ENCODE measurements at regions not wholly inside any gene's neighbourhood (a gene's known extent, or its start where the extent isn't known, plus 50 kb on each side); places are given as distances from the start of the nearest gene placed in this dataset.

- DNase-seq (ENCODE audit: low spot score) (no peak), ATAC-seq (no peak)
- intact Hi-C loops (cut with DNase I) = no loop called here
Measured at GRCh38 chr10:78995987-78996791, 72.6 kb upstream of the ZMIZ1 start.

DNA sequence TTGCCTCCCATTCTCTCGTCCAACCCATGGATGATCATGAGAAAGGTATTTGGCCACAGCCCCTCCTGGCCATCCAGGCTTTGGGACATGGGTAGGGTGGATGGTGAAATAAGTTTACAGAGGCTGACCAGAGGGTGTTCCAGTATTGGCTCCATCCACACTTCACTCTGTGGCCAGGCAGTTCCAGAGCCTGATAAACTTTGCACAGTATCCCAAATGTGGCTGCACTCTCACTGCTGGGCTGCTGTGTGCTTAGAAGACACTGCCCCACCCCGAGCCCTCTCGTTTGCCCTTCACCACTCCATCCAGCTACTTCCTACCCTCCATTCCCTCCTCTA lies 72.0 kb upstream of the ZMIZ1 start:
- DNase-seq (ENCODE audit: low spot score) = no peak
- intact Hi-C loops (cut with DNase I) = no loop called here
- ATAC-seq = peak; percentile 33

DNA sequence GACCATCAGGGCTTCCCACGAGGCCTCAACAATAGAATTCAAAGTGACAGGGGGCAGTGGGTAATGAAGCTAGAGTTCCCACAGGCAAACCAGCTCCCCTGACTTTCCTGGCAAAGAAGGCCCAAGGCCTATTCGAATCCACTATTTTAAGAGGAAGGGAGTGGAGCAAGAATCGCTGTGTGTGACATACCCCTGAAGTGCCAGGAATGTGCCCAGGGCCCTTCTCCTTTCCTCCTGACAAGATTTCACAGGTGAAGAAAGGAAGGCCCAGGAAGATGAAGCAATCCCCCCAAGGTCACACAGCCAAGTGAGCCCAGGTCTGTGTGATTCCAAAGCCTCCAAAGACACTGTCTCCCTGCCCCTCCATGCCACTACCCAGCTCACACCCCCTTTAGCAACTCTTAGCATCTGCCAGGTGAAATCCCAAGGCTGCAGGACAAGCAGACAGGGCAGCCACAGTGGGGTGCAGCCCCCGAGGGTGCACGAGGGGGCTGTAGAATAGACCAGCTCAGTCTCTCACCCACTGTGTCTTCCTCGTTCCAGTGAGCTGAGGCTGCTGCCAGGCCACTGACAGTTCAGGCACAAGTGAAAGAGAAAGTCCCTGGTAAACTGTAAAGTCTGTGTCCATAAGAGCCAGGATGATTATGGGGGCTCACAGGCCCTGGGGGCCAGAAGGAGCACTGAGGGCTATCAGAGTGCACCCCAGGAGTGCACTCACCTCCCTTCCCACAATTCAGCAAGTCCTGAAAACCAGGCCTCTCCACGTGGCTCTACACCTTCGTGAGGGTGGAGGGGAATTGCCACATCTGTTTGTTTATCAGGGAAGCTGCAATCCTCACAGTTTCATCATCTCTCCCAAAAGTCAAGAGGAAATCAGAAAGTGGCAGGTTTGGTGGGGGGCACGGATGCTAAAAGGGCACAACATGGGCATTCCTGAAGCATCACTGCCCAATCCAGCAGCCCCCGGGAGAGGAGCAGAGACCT lies 70.8 kb upstream of the ZMIZ1 start:
- intact Hi-C loops (cut with DNase I) = no loop called here
- no peak for DNase-seq (ENCODE audit: low spot score)
- ATAC-seq = peak; percentile 9

DNA sequence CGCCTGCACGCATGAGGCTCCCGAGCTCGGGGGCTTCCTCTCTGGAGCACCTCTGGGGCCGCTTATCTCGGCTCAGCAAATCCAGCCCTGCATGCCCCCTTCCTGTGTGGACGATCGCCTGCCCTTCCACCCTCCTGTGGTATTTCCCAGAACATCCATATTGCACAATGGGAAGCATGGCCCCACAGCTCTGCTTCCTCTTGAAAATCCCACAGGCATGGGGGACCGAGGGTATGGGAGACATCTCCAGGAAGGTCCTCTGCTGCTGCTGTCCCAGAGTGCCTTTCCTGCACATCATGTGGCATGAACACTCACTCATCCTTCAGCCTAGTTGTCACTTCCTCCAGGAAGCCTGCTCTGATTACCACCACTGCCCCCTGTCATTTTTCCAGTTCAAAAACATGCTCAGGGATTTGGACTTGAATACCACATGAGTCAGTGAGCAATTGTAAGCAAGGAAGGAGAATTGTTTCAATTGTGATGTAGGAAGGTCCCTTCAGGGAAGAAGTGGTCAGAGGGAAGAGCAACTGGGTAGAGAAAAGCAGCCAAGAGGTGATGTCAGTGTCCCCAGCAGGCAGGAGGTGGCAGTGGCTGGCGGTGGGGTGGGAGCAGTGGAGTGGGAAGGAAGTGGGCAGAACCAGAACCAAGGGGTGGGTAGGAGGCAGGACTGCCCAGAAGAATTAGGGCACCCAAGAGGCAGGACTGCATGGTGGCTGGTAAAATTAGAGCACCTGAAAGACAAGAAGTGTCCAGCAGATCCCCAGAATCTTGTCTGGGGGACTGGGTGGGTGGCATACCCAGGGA lies 67.5 kb upstream of the ZMIZ1 start:
- DNase-seq (ENCODE audit: low spot score) = no peak
- intact Hi-C loops (cut with DNase I) = no loop called here
- ATAC-seq = no peak

GRCh38 chr10:79002336-79002735 lies 66.4 kb upstream of the ZMIZ1 start:
- DNase-seq (ENCODE audit: low spot score) (no peak), ATAC-seq (no peak)
- intact Hi-C loops (cut with DNase I) = no loop called here

- DNase-seq (ENCODE audit: low spot score) (no peak), ATAC-seq (no peak)
- intact Hi-C loops (cut with DNase I) = no loop called here
Measured at GRCh38 chr10:79003183-79004100, 65.3 kb upstream of the ZMIZ1 start.

- DNase-seq (ENCODE audit: low spot score) = no peak
- intact Hi-C loops (cut with DNase I) = no loop called here
- no peak for ATAC-seq
Measured at GRCh38 chr10:79004311-79004710, 64.5 kb upstream of the ZMIZ1 start.

GRCh38 chr10:79005126-79005810 lies 63.5 kb upstream of the ZMIZ1 start:
- ATAC-seq (no peak), DNase-seq (ENCODE audit: low spot score) (no peak)
- intact Hi-C loops (cut with DNase I) = no loop called here

DNA sequence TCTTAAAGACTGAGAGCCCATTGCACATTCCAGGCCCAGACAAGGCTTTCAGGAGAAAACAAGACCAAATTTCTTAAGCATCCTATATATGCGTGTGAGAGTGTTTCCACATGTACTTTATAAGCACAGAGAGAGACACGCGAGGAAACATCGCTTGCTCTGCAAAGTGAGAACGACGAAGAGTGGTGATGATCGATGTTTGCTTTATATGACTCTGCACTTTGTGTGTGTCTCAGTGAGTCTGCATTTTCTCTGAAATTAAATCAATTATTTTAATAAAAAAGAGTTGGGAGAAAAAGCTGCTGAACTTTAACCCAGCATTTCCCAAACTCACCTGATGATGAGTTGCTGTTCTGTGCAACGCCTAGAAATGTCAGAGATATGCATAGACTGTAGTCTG lies 61.7 kb upstream of the ZMIZ1 start:
- intact Hi-C loops (cut with DNase I) = no loop called here
- no peak for DNase-seq (ENCODE audit: low spot score)
- no peak for ATAC-seq

DNA sequence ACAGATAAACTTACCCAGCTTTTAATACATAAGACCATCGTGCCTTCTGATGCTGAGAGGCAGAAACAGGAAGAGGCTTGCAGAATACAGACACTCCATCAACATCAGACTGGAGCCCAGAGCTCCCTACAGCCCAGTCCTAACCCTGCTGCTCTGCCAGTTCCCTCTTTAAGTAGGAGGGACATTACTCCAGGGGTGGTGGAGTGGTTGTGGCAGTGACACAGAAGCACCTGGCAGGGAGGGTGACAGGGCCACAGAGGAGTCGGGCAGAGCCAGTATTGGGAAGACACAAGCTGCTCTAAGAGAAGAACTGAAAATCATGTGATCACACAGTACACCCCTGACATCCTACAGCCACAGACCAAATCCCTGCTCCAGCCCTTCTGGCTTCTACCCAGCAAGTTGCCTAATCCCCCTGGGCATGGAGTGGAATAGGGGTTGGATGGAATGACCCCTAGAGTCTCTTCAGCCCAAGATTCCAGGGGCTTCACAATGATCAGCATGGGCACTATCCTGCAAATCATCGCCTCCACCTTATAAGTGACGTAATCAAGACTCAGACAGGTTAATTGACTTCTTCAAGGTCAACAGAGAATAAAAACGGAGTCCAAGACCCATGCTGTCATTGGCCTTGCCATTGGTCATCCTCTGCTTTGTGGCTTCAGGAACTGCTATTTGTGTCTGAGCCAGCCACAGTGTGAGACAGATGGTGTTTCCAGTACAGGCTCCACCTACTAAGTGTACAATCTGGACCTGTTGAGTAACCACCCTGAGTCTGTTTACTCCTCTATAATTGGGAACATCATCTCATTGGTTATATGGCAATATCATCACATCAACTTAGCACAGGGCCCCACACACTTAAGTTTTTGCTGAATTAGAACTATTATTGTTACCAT lies 61.1 kb upstream of the ZMIZ1 start:
- DNase-seq (ENCODE audit: low spot score) (peak; percentile 73), ATAC-seq (peak; percentile 93)
- intact Hi-C loops (cut with DNase I) = no loop called here

DNA sequence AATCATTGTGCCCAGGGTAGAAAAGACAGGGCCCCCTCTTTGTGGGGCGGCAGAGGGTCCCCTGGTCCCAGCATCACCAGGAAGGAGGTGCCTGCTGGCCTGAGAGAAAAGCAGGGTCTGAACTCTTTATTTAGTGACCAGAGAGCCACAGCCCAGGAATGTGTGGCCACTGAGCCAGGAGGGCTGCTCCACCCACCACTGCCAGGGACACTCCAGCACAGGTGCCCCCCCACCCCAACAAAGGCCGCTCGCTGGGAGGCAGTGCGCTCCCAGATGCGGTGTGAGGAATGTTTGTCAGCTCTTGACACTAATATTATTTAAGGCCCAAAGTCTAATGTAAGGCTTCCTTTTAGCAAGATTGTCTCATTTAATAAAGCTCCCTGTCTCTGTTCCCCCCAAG lies 59.6 kb upstream of the ZMIZ1 start:
- ATAC-seq (no peak), DNase-seq (ENCODE audit: low spot score) (no peak)
- intact Hi-C loops (cut with DNase I) = no loop called here

GRCh38 chr10:79012567-79012966 lies 56.2 kb upstream of the ZMIZ1 start:
- DNase-seq (ENCODE audit: low spot score) = no peak
- no peak for ATAC-seq
- intact Hi-C loops (cut with DNase I) = no loop called here

- no peak for DNase-seq (ENCODE audit: low spot score)
- intact Hi-C loops (cut with DNase I) = no loop called here
- peak; percentile 51 for ATAC-seq
Measured at GRCh38 chr10:79013406-79013987, 55.3 kb upstream of the ZMIZ1 start.

DNA sequence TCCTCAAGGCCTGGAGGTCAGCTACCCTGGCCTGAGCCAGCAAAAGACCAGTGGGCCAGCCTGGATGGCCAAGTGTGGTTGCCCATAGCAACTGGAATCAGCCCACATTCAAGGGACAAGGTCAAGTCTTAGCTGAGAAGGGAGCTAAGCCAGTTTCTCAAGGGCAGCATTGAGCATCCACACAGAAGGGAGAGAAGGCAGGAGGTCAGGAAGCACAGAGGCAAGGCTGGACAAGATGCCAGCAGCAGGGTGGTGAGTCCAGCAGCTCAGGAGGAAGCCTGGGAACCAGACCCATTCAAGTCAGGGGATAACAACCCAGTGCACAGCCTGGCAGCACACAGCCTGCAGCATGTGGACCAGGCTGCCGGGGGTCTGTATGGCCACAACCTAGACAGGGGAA lies 54.0 kb upstream of the ZMIZ1 start:
- peak; percentile 33 for ATAC-seq
- no peak for DNase-seq (ENCODE audit: low spot score)
- intact Hi-C loops (cut with DNase I) = no loop called here

DNA sequence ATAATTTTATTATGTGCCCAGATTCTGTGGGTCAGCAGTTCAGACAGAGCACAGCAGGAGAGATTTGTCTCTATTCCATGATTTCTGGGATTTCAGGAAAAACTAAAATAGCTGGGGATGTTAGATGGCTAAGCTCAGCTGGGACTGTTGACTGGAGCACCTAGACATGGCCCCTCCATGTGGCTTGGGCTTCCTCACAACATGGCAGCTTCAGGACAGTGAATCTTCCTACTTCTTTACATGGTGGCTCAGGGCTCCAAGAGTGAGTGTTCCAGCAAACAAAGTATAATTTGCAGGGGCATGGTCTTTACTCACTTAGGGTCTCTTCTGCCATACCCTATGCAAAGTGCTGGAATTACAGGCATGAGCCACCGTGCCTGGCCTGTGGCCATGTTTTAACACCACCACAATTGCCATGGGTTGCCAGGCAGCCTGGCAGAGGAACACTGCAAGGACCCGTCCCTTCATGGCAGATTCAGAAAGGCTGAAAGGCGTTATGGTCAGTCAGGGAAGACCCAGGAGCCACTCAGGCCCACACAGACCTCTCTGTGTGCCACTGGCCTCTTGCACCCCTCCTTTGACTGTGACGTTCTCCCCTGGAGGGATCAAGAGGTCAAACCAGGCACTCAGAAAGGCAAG lies 50.8 kb upstream of the ZMIZ1 start:
- intact Hi-C loops (cut with DNase I) = no loop called here
- peak; percentile 33 for DNase-seq (ENCODE audit: low spot score)
- ATAC-seq = no peak

DNA sequence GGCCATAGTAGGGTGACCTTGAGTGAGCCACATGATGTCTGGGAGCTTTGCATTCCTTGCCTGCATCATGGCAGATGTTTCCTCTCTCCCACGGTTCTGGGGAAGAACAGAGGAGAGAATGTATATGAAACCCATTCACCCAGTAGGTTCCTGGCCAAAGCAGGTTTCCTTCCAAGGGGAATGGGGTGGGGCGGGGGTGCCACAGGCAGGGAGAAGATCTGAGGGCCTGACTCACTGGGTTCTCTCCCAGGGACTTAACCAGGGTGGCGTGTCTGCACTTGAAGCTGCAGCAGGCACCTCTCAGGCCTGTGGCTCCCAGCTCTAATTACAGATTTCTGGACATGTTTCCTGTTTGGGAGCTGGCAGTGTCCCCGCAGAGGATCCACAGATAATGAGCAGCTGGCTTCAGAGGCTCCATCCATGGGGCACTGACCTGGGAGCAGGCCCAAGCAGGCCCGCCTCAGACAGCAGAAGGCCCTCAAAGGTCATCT lies 50.2 kb upstream of the ZMIZ1 start:
- peak; percentile 38 for DNase-seq (ENCODE audit: low spot score)
- intact Hi-C loops (cut with DNase I) = no loop called here
- ATAC-seq = no peak

Measured in sciatic nerve (tissue), 2 donors.